GM12878 (cell line): ENCODE measurements at regions not wholly inside any gene's neighbourhood (a gene's known extent, or its start where the extent isn't known, plus 50 kb on each side); places are given as distances from the start of the nearest gene placed in this dataset.
"Not testable (repeated sequence)": the region's sequence is repeated elsewhere in the genome, so short reads cannot be mapped to it uniquely, and the experiment has no call there.

Experiments
- CBX5 ChIP-seq: sonication (generic); IDR thresholded peaks from 2 replicates; pipeline ENCODE4 v1.6.1; 2016; ENCODE audit warnings: low read depth, moderate library complexity, mild to moderate bottlenecking, inconsistent platforms
- CHD2 ChIP-seq: IDR thresholded peaks from 2 replicates; pipeline ENCODE4 v1.6.1; 2011; ENCODE audit warnings: low read depth, low read length, improper control_type of control experiment, borderline replicate concordance
- EP300 ChIP-seq, 2 experiments: fragments of 150-350 bp in 1 of 2; IDR thresholded peaks; 2 replicates each; pipeline ENCODE4 v1.6.1; 2011 to 2012; ENCODE audit warnings: low read depth in 2 of 2, low read length in 2 of 2, borderline replicate concordance in 1 of 2, improper control_type of control experiment in 1 of 2, inconsistent platforms in 1 of 2; ENCODE audit not compliant: control insufficient read depth in 1 of 2
- EZH2 ChIP-seq: IDR thresholded peaks from 2 replicates; pipeline ENCODE4 v1.6.1; 2012; ENCODE audit warnings: low read depth, mild to moderate bottlenecking, control low read depth, inconsistent platforms, low read length, borderline replicate concordance; ENCODE audit not compliant: control insufficient read depth
- HCFC1 ChIP-seq: fragments of 150-350 bp; IDR thresholded peaks from 2 replicates; pipeline ENCODE4 v1.6.1; 2014; ENCODE audit warnings: low read length
- MYB ChIP-seq: fragments of 150-350 bp; IDR thresholded peaks from 2 replicates; pipeline ENCODE4 v1.6.1; 2014; ENCODE audit warnings: mild to moderate bottlenecking, low read depth, low read length, borderline replicate concordance
- RFX5 ChIP-seq: IDR thresholded peaks from 2 replicates; pipeline ENCODE4 v1.6.1; 2011; ENCODE audit warnings: low read depth, low read length, improper control_type of control experiment
- RUNX3 ChIP-seq: IDR thresholded peaks from 2 replicates; pipeline ENCODE4 v1.6.1; 2012; ENCODE audit warnings: low read length, inconsistent platforms
- ZNF274 ChIP-seq: IDR thresholded peaks from one replicate; pipeline ENCODE4 v1.8.0; 2011; ENCODE audit not compliant: insufficient read length, insufficient read depth
- TF ChIP-seq, protein P1 (sequence below): IDR thresholded peaks from 2 replicates; pipeline ENCODE4 v1.6.1; 2012; ENCODE audit warnings: mild to moderate bottlenecking, low read depth, low read length
- TF ChIP-seq, protein P2 (sequence below), 3 experiments: IDR thresholded peaks in 2 of 3; conservative IDR thresholded peaks in 1 of 3; 2 replicates each; pipeline ENCODE4 v1.5.1; 2011; ENCODE audit warnings: low read depth in 3 of 3, low read length in 3 of 3, mild to moderate bottlenecking in 3 of 3, control low read depth in 2 of 3, moderate library complexity in 2 of 3, inconsistent platforms in 1 of 3, mixed read lengths in 1 of 3; ENCODE audit not compliant: control insufficient read depth in 2 of 3, insufficient read depth in 1 of 3; ENCODE audit errors: extremely low read depth in 1 of 3
- TF ChIP-seq, protein P3 (sequence below): IDR thresholded peaks from 2 replicates; pipeline ENCODE4 v1.6.1; 2012; ENCODE audit warnings: low read depth, low read length, improper control_type of control experiment
- TF ChIP-seq, protein P4 (sequence below): IDR thresholded peaks from 2 replicates; pipeline ENCODE4 v1.6.1; 2012; ENCODE audit warnings: low read length, inconsistent platforms

DNA sequence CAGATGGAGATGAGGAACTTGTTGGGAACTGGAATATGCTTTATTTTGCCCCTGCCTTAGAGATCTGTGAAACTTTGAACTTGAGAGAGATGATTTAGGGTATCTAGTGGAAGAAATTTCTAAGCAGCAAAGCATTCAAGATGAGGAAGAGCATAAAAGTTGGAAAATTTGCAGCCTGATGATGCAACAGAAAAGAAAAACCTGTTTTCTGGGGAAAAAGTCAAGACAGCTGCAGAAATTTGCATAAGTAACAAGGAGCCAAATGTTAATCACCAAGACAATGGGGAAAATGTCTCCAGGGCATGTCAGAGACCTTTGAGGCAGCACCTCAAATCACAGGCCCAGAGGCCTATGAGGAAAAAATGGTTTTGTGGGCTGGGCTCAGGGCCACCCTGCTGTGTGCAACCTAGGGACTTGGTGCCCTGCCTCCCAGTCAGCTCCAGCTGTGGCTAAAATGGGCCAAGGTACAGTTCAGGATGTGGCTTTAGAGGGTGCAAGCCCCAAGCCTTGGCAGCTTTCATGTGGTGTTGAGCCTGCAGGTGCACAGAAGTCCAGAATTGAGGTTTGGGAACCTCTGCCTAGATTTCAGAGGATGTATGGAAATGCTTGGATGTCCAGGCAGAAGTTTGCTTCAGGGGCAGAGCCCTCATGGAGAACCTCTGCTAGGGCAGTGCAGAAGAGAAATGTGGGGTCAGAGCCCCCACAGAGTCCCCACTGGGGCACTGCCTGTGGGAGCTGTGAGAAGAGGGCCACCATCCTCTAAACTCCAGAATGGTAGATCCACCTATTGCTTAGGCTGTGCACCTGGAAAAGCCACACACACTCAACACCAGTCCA lies 136.3 kb upstream of the RAB4A start:
- not testable (repeated sequence) for TF ChIP-seq EP300 (IDR thresholded peaks at IDR 0.05; ENCODE audit: borderline replicate concordance in 1 of 2, control insufficient read depth in 1 of 2, low read depth in 2 of 2, low read length in 2 of 2); CBX5; RUNX3; CHD2; RFX5; ZNF274; EZH2; HCFC1; MYB
- TF ChIP-seq, protein P1, sequence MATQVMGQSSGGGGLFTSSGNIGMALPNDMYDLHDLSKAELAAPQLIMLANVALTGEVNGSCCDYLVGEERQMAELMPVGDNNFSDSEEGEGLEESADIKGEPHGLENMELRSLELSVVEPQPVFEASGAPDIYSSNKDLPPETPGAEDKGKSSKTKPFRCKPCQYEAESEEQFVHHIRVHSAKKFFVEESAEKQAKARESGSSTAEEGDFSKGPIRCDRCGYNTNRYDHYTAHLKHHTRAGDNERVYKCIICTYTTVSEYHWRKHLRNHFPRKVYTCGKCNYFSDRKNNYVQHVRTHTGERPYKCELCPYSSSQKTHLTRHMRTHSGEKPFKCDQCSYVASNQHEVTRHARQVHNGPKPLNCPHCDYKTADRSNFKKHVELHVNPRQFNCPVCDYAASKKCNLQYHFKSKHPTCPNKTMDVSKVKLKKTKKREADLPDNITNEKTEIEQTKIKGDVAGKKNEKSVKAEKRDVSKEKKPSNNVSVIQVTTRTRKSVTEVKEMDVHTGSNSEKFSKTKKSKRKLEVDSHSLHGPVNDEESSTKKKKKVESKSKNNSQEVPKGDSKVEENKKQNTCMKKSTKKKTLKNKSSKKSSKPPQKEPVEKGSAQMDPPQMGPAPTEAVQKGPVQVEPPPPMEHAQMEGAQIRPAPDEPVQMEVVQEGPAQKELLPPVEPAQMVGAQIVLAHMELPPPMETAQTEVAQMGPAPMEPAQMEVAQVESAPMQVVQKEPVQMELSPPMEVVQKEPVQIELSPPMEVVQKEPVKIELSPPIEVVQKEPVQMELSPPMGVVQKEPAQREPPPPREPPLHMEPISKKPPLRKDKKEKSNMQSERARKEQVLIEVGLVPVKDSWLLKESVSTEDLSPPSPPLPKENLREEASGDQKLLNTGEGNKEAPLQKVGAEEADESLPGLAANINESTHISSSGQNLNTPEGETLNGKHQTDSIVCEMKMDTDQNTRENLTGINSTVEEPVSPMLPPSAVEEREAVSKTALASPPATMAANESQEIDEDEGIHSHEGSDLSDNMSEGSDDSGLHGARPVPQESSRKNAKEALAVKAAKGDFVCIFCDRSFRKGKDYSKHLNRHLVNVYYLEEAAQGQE, result not testable (repeated sequence)
- TF ChIP-seq, protein P2, sequence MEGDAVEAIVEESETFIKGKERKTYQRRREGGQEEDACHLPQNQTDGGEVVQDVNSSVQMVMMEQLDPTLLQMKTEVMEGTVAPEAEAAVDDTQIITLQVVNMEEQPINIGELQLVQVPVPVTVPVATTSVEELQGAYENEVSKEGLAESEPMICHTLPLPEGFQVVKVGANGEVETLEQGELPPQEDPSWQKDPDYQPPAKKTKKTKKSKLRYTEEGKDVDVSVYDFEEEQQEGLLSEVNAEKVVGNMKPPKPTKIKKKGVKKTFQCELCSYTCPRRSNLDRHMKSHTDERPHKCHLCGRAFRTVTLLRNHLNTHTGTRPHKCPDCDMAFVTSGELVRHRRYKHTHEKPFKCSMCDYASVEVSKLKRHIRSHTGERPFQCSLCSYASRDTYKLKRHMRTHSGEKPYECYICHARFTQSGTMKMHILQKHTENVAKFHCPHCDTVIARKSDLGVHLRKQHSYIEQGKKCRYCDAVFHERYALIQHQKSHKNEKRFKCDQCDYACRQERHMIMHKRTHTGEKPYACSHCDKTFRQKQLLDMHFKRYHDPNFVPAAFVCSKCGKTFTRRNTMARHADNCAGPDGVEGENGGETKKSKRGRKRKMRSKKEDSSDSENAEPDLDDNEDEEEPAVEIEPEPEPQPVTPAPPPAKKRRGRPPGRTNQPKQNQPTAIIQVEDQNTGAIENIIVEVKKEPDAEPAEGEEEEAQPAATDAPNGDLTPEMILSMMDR (IDR thresholded peaks at IDR 0.05 in 2 of 3, conservative IDR thresholded peaks at IDR 0.05 in 1 of 3; ENCODE audit: control insufficient read depth in 2 of 3, extremely low read depth in 1 of 3, insufficient read depth in 1 of 3, low read depth in 3 of 3, low read length in 3 of 3), result not testable (repeated sequence)
- TF ChIP-seq, protein P3, sequence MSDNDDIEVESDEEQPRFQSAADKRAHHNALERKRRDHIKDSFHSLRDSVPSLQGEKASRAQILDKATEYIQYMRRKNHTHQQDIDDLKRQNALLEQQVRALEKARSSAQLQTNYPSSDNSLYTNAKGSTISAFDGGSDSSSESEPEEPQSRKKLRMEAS, result not testable (repeated sequence)
- TF ChIP-seq, protein P4, sequence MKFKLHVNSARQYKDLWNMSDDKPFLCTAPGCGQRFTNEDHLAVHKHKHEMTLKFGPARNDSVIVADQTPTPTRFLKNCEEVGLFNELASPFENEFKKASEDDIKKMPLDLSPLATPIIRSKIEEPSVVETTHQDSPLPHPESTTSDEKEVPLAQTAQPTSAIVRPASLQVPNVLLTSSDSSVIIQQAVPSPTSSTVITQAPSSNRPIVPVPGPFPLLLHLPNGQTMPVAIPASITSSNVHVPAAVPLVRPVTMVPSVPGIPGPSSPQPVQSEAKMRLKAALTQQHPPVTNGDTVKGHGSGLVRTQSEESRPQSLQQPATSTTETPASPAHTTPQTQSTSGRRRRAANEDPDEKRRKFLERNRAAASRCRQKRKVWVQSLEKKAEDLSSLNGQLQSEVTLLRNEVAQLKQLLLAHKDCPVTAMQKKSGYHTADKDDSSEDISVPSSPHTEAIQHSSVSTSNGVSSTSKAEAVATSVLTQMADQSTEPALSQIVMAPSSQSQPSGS, result not testable (repeated sequence)
